SK-N-SH (cell line): ENCODE measurements at regions not wholly inside any gene's neighbourhood (a gene's known extent, or its start where the extent isn't known, plus 50 kb on each side); places are given as distances from the start of the nearest gene placed in this dataset.

Source experiments
- CTCF ChIP-seq: fragments of 200-600 bp; sonication (generic); IDR thresholded peaks from 2 replicates; pipeline ENCODE4 v1.6.1; 2017; ENCODE audit warnings: antibody characterized with exemption, mild to moderate bottlenecking, moderate library complexity
- EZH2phosphoT487 ChIP-seq: fragments of 200-600 bp; sonication (generic); IDR thresholded peaks from 2 replicates; pipeline ENCODE4 v1.6.1; 2017; ENCODE audit warnings: low read depth, mixed run types, mild to moderate bottlenecking, antibody characterized with exemption, moderate library complexity, borderline replicate concordance
- FOSL2 ChIP-seq: IDR thresholded peaks from 2 replicates; pipeline ENCODE4 v1.4.0; 2012; ENCODE audit warnings: low read depth, mild to moderate bottlenecking, moderate library complexity, borderline replicate concordance
- GABPA ChIP-seq: IDR thresholded peaks from 2 replicates; pipeline ENCODE4 v1.4.0; 2012; ENCODE audit warnings: low read depth, mild to moderate bottlenecking
- JUND ChIP-seq: IDR thresholded peaks from 2 replicates; pipeline ENCODE4 v1.4.0; 2012
- MAX ChIP-seq: IDR thresholded peaks from 2 replicates; pipeline ENCODE4 v1.4.0; 2012; ENCODE audit warnings: low read depth
- MEF2A ChIP-seq: IDR thresholded peaks from 2 replicates; pipeline ENCODE4 v1.4.0; 2012; ENCODE audit warnings: low read depth, borderline replicate concordance
- MXI1 ChIP-seq: IDR thresholded peaks from 2 replicates; pipeline ENCODE4 v1.6.1; 2012; ENCODE audit warnings: mild to moderate bottlenecking, low read depth, low read length, improper control_type of control experiment
- NRF1 ChIP-seq: IDR thresholded peaks from 2 replicates; pipeline ENCODE4 v1.6.1; 2012; ENCODE audit warnings: low read depth, mild to moderate bottlenecking, low read length
- POLR2AphosphoS5 ChIP-seq: IDR thresholded peaks from 2 replicates; pipeline ENCODE4 v1.6.1; 2012; ENCODE audit warnings: low read depth, low read length
- RCOR1 ChIP-seq: fragments of 150-350 bp; IDR thresholded peaks from 2 replicates; pipeline ENCODE4 v1.6.1; 2017; ENCODE audit warnings: antibody characterized with exemption, low read length
- REST ChIP-seq: IDR thresholded peaks from 2 replicates; pipeline ENCODE4 v1.6.1; 2012; ENCODE audit warnings: mild to moderate bottlenecking, low read depth, low read length, moderate library complexity
- SIN3A ChIP-seq: IDR thresholded peaks from 2 replicates; pipeline ENCODE4 v1.6.1; 2012; ENCODE audit warnings: low read depth, mild to moderate bottlenecking, low read length, moderate library complexity, borderline replicate concordance
- TCF12 ChIP-seq: IDR thresholded peaks from 2 replicates; pipeline ENCODE4 v1.4.0; 2012

GRCh38 chr2:220937245-220937644 is 634.9 kb downstream of the EPHA4 start:
- TF ChIP-seq REST (no peak), CTCF (no peak), SIN3A (no peak), TCF12 (no peak), GABPA (no peak), RCOR1 (no peak), POLR2AphosphoS5 (no peak), MEF2A (no peak), MXI1 (no peak), EZH2phosphoT487 (no peak), NRF1 (no peak), JUND (no peak), MAX (no peak), FOSL2 (no peak)
